ENCODE measurements at regions not wholly inside any gene's neighbourhood (a gene's known extent, or its start where the extent isn't known, plus 50 kb on each side); places are given as distances from the start of the nearest gene placed in this dataset.
A peak's percentile ranks its signal among the peaks of the same experiment; 100 is the strongest.

GRCh38 chr5:68962757-68963484 lies 130.9 kb upstream of the SLC30A5 start:
- Histone ChIP-seq H3K27ac (ENCODE audit: extremely low read depth, low read depth, low read length) (no peak overlapping the region), H2AFZ (ENCODE audit: low read depth, low read length) (peak overlapping the region; percentile 27), H3K9ac (ENCODE audit: insufficient read depth in 1 of 2, low read depth in 2 of 2, low read length in 2 of 2) (no peak overlapping the region; a peak in 1 of 4 replicates), H3K9me3 (replicated peaks; ENCODE audit: control insufficient read depth, insufficient read depth, low read depth, low read length) (no peaks in the 10 kb centered on the region), H3K36me3 (ENCODE audit: control insufficient read depth, insufficient read depth, low read length) (no peaks in the 10 kb centered on the region), H3K4me1 (replicated peaks in 1 of 2; ENCODE audit: control insufficient read depth in 2 of 2, insufficient read depth in 2 of 2, low read length in 2 of 2) (no peaks in the 10 kb centered on the region), H3K4me3 (no peak overlapping the region), H3K4me2 (ENCODE audit: insufficient read depth, low read length) (peak overlapping the region; percentile 5; the same call in 1 of the 2 replicates), H3K9me1 (ENCODE audit: control insufficient read depth, insufficient read depth, low read length) (no peaks in the 10 kb centered on the region), H3K79me2 (ENCODE audit: control insufficient read depth, insufficient read depth, low read length) (no peaks in the 10 kb centered on the region), H4K20me1 (replicated peaks; ENCODE audit: control insufficient read depth, insufficient read depth, low read length) (no peaks in the 10 kb centered on the region), H3K27me3 (ENCODE audit: control insufficient read depth in 2 of 2, insufficient read depth in 2 of 2, low read length in 2 of 2) (peaks cover 5 to 8% of the 10 kb centered on the region in 2 experiments; a peak in 4 of 5 replicates)
- intact Hi-C loops (cut with micrococcal nuclease): no loop called here
- POLR2A ChIA-PET: no interaction called here
- ATAC-seq: peak; percentile 95
- peak; percentile 44 to 66 (median 55) for DNase-seq (ENCODE audit: extremely low read depth in 1 of 4, low spot score in 3 of 4)
- in situ Hi-C loops (cut with MboI): loop anchor here (25.0 kb wide), 1 partner anchor 676 kb away; no protein-coding TSS in a partner anchor
- CTCF ChIA-PET (ENCODE audit: low intra/inter-chr PET ratio): interaction anchor here (0.8 to 2.1 kb wide), 2 partner anchors 503 to 677 kb away, joined by 3 to 15 read pairs; no protein-coding TSS in a partner anchor
- peak; percentile 91 for FAIRE-seq
- BruUV-seq (replicated peaks): no TSS peak
- WGBS (ENCODE audit: insufficient coverage, low coverage, missing lambda C conversion rate): 2% methylated on average over 16 of the region's 16 CpGs
- peak; percentile 37; the same call in 1 of the 2 replicates for TF ChIP-seq STAG1 (CRISPR knock-in tag; IDR thresholded peaks at IDR 0.05; ENCODE audit: borderline replicate concordance)
- no peak for TF ChIP-seq BRF2 (IDR thresholded peaks at IDR 0.05; ENCODE audit: borderline replicate concordance, insufficient read depth, insufficient read length)
- TF ChIP-seq YY1 (IDR thresholded peaks at IDR 0.05; ENCODE audit: borderline replicate concordance in 1 of 3, control insufficient read depth in 1 of 3, extremely low read depth in 1 of 3, insufficient read depth in 3 of 3, insufficient read length in 1 of 3, insufficient replicate concordance in 2 of 3, low read depth in 1 of 3, low read length in 2 of 3): peak in 1 of 3 experiments; percentile 10
- peak; percentile 74; the same call in 1 of the 2 replicates for TF ChIP-seq REST (IDR thresholded peaks at IDR 0.05; ENCODE audit: borderline replicate concordance)
- no peak for TF ChIP-seq REST (CRISPR knock-in tag; IDR thresholded peaks at IDR 0.05; ENCODE audit: low read depth)
- TF ChIP-seq CTCFL (IDR thresholded peaks at IDR 0.05; ENCODE audit: borderline replicate concordance, insufficient read depth, low read depth, low read length, poor library complexity, severe bottlenecking): peak; percentile 28
- TF ChIP-seq CHD4 (IDR thresholded peaks at IDR 0.05; ENCODE audit: insufficient read depth, insufficient replicate concordance, low read depth, low read length, poor library complexity, severe bottlenecking): no peak

All from K562 (cell line).